ENCODE measurements at regions not wholly inside any gene's neighbourhood (a gene's known extent, or its start where the extent isn't known, plus 50 kb on each side); places are given as distances from the start of the nearest gene placed in this dataset.

DNA sequence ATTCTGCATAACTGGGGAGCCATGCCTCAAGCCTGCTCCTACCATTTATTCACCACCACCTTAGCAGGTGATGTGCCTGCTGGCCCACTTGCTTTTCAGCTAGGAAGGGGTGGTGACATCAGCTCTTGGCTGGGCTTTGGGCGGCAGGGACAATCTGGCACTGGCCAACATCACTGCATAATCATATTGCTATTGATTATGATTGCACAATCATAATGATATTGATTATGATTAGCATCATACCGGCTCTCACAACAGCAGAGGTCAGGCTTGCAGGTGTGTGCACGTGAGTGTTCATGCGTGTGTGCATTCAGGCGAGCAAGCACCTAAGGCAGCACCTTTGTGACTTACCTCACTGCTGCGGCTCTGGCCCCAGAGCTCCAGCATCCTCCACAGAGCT, 273.8 kb downstream of the AJAP1 start:
- no peak overlapping the region for H2AFZ ChIP-seq (ENCODE audit: low read depth, low read length)

GRCh38 chr1:4924356-4924755, 269.9 kb downstream of the AJAP1 start:
- Histone ChIP-seq H3K36me3 (ENCODE audit: insufficient read depth, low read length) (no peaks in the 10 kb centered on the region), H3K9ac (ENCODE audit: low read length) (no peak overlapping the region), H3K27me3 (ENCODE audit: insufficient read depth, low read depth, low read length) (no peaks in the 10 kb centered on the region), H3K9me3 (ENCODE audit: low read length) (peaks cover 3% of the 10 kb centered on the region), H3K4me2 (ENCODE audit: low read length) (no peak overlapping the region), H3K27ac (ENCODE audit: low read length) (no peak overlapping the region), H3K4me3 (ENCODE audit: low read length) (no peak overlapping the region), H3K9me2 (ENCODE audit: insufficient read depth, low read length) (no peaks in the 10 kb centered on the region), H3F3A (ENCODE audit: insufficient read depth, low read length, poor library complexity, severe bottlenecking) (no peaks in the 10 kb centered on the region), H3K79me2 (replicated peaks; ENCODE audit: insufficient read depth, low read length) (no peaks in the 10 kb centered on the region), H2AFZ (ENCODE audit: low read depth, low read length) (no peak overlapping the region), H4K20me1 (ENCODE audit: insufficient read depth) (no peaks in the 10 kb centered on the region)
- TF ChIP-seq REST (IDR thresholded peaks at IDR 0.05; ENCODE audit: borderline replicate concordance) (no peak), TAF1 (IDR thresholded peaks at IDR 0.05; ENCODE audit: low read depth) (no peak), POLR2AphosphoS5 (IDR thresholded peaks at IDR 0.05) (no peak), RAD21 (conservative IDR thresholded peaks at IDR 0.05) (no peak), SMC3 (conservative IDR thresholded peaks at IDR 0.05; ENCODE audit: poor library complexity) (no peak), EP300 (conservative IDR thresholded peaks at IDR 0.05; ENCODE audit: poor library complexity, severe bottlenecking) (no peak), EZH2 (IDR thresholded peaks at IDR 0.05; ENCODE audit: borderline replicate concordance, insufficient read depth, low read length, poor library complexity, severe bottlenecking) (no peak), MXI1 (conservative IDR thresholded peaks at IDR 0.05; ENCODE audit: poor library complexity, severe bottlenecking) (no peak)
- TF ChIP-seq, protein P1, sequence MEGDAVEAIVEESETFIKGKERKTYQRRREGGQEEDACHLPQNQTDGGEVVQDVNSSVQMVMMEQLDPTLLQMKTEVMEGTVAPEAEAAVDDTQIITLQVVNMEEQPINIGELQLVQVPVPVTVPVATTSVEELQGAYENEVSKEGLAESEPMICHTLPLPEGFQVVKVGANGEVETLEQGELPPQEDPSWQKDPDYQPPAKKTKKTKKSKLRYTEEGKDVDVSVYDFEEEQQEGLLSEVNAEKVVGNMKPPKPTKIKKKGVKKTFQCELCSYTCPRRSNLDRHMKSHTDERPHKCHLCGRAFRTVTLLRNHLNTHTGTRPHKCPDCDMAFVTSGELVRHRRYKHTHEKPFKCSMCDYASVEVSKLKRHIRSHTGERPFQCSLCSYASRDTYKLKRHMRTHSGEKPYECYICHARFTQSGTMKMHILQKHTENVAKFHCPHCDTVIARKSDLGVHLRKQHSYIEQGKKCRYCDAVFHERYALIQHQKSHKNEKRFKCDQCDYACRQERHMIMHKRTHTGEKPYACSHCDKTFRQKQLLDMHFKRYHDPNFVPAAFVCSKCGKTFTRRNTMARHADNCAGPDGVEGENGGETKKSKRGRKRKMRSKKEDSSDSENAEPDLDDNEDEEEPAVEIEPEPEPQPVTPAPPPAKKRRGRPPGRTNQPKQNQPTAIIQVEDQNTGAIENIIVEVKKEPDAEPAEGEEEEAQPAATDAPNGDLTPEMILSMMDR (IDR thresholded peaks at IDR 0.05; ENCODE audit: poor library complexity, severe bottlenecking) = no peak

More for the DNA sequence above, 273.8 kb downstream of the AJAP1 start:
- H3K79me2 ChIP-seq (replicated peaks; ENCODE audit: insufficient read depth, low read length) = no peaks in the 10 kb centered on the region
- H3K36me3 ChIP-seq (ENCODE audit: insufficient read depth, low read length) = no peaks in the 10 kb centered on the region
- TF ChIP-seq EZH2 (IDR thresholded peaks at IDR 0.05; ENCODE audit: borderline replicate concordance, insufficient read depth, low read length, poor library complexity, severe bottlenecking) = no peak
- H3F3A ChIP-seq (ENCODE audit: insufficient read depth, low read length, poor library complexity, severe bottlenecking) = no peaks in the 10 kb centered on the region
- H3K9me3 ChIP-seq (ENCODE audit: low read length) = no peaks in the 10 kb centered on the region
- H3K9ac ChIP-seq (ENCODE audit: low read length) = no peak overlapping the region
- H3K9me2 ChIP-seq (ENCODE audit: insufficient read depth, low read length) = no peaks in the 10 kb centered on the region
- no peak overlapping the region for H3K4me2 ChIP-seq (ENCODE audit: low read length)
- no peak overlapping the region for H3K4me3 ChIP-seq (ENCODE audit: low read length)
- H3K27ac ChIP-seq (ENCODE audit: low read length) = no peak overlapping the region
- H4K20me1 ChIP-seq (ENCODE audit: insufficient read depth) = no peaks in the 10 kb centered on the region
- H3K27me3 ChIP-seq (ENCODE audit: insufficient read depth, low read depth, low read length) = no peaks in the 10 kb centered on the region

DNA sequence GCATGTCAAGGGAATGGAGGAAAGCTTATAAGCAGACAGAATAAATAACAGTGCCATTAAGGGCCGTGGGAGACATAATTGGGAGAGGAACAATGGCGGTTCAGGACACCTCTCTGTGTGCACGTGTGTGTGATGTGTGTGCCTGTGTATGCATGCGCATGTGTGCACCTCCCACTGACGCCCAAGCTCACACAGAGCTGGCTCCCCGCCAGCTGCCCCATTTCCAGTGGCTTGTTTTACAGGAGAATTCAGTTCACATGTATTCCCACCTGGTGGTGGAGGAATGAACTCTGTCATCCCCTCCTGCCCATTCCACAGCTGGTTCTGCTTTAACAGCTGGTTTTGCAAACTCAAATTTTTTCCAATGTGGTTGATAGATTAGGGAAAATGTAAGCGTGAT, 262.2 kb downstream of the AJAP1 start:
- Histone ChIP-seq H2AFZ (ENCODE audit: low read depth, low read length) (no peak overlapping the region), H3K4me2 (ENCODE audit: low read length) (no peak overlapping the region), H3K9me2 (ENCODE audit: insufficient read depth, low read length) (no peaks in the 10 kb centered on the region), H3K27ac (ENCODE audit: low read length) (no peak overlapping the region), H3K79me2 (replicated peaks; ENCODE audit: insufficient read depth, low read length) (no peaks in the 10 kb centered on the region), H3K27me3 (ENCODE audit: insufficient read depth, low read depth, low read length) (no peaks in the 10 kb centered on the region), H4K20me1 (ENCODE audit: insufficient read depth) (no peaks in the 10 kb centered on the region), H3K9me3 (ENCODE audit: low read length) (peaks cover 3% of the 10 kb centered on the region), H3F3A (ENCODE audit: insufficient read depth, low read length, poor library complexity, severe bottlenecking) (no peaks in the 10 kb centered on the region), H3K9ac (ENCODE audit: low read length) (no peak overlapping the region), H3K36me3 (ENCODE audit: insufficient read depth, low read length) (no peaks in the 10 kb centered on the region), H3K4me3 (ENCODE audit: low read length) (no peak overlapping the region)
- TF ChIP-seq RAD21 (conservative IDR thresholded peaks at IDR 0.05) = no peak
- no peak for TF ChIP-seq EZH2 (IDR thresholded peaks at IDR 0.05; ENCODE audit: borderline replicate concordance, insufficient read depth, low read length, poor library complexity, severe bottlenecking)
- TF ChIP-seq, protein P1 (IDR thresholded peaks at IDR 0.05; ENCODE audit: poor library complexity, severe bottlenecking) = peak; percentile 23
- TF ChIP-seq POLR2AphosphoS5 (IDR thresholded peaks at IDR 0.05) = no peak
- no peak for TF ChIP-seq SMC3 (conservative IDR thresholded peaks at IDR 0.05; ENCODE audit: poor library complexity)
- TF ChIP-seq TAF1 (IDR thresholded peaks at IDR 0.05; ENCODE audit: low read depth) = no peak
- TF ChIP-seq REST (IDR thresholded peaks at IDR 0.05; ENCODE audit: borderline replicate concordance) = no peak
